ENCODE measurements at regions not wholly inside any gene's neighbourhood (a gene's known extent, or its start where the extent isn't known, plus 50 kb on each side); places are given as distances from the start of the nearest gene placed in this dataset.

DNA sequence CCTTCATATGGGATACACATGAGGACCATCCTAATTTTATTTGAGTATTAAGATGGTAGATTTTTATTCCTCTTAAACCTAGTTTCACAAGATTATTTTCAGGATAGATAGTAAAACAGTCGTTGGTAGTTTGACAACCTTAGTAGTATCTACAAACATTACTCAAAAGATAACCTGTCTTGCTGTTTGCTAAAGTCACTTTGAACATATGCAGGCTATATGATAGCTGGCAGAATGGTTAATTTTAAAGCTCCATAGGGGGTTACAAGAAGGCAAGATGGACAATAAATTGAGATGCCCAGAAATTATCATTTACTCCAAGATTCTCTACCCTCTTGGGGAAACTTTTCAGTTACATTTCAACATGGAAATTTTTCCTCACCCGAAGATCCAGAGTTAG is 525.7 kb downstream of the SOX5 start:
- Histone ChIP-seq H3K27me3 (ENCODE audit: low read length) (no peaks in the 10 kb centered on the region), H3K79me2 (ENCODE audit: insufficient read depth, low read length) (no peaks in the 10 kb centered on the region), H3K9me2 (replicated peaks; ENCODE audit: insufficient read depth, low read length) (no peaks in the 10 kb centered on the region), H3K4me3 (ENCODE audit: insufficient read depth, low read length, poor library complexity, severe bottlenecking) (no peak overlapping the region), H4K20me1 (ENCODE audit: low read depth, low read length) (no peaks in the 10 kb centered on the region), H3K36me3 (ENCODE audit: low read length) (no peaks in the 10 kb centered on the region), H3K9ac (ENCODE audit: low read length) (no peak overlapping the region), H3F3A (ENCODE audit: insufficient read depth) (no peaks in the 10 kb centered on the region), H3K27ac (ENCODE audit: low read depth, low read length) (no peak overlapping the region), H3K9me3 (ENCODE audit: insufficient read depth, low read length) (no peaks in the 10 kb centered on the region), H2AFZ (ENCODE audit: low read depth, low read length, severe bottlenecking) (no peak overlapping the region), H3K4me2 (ENCODE audit: low read depth, low read length, poor library complexity, severe bottlenecking) (no peak overlapping the region)
- TF ChIP-seq EZH2phosphoT487 (conservative IDR thresholded peaks at IDR 0.05; ENCODE audit: low read length) = no peak
- TF ChIP-seq, protein P1, sequence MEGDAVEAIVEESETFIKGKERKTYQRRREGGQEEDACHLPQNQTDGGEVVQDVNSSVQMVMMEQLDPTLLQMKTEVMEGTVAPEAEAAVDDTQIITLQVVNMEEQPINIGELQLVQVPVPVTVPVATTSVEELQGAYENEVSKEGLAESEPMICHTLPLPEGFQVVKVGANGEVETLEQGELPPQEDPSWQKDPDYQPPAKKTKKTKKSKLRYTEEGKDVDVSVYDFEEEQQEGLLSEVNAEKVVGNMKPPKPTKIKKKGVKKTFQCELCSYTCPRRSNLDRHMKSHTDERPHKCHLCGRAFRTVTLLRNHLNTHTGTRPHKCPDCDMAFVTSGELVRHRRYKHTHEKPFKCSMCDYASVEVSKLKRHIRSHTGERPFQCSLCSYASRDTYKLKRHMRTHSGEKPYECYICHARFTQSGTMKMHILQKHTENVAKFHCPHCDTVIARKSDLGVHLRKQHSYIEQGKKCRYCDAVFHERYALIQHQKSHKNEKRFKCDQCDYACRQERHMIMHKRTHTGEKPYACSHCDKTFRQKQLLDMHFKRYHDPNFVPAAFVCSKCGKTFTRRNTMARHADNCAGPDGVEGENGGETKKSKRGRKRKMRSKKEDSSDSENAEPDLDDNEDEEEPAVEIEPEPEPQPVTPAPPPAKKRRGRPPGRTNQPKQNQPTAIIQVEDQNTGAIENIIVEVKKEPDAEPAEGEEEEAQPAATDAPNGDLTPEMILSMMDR (IDR thresholded peaks at IDR 0.05; ENCODE audit: insufficient read depth, low read length, poor library complexity, severe bottlenecking) = no peak

DNA sequence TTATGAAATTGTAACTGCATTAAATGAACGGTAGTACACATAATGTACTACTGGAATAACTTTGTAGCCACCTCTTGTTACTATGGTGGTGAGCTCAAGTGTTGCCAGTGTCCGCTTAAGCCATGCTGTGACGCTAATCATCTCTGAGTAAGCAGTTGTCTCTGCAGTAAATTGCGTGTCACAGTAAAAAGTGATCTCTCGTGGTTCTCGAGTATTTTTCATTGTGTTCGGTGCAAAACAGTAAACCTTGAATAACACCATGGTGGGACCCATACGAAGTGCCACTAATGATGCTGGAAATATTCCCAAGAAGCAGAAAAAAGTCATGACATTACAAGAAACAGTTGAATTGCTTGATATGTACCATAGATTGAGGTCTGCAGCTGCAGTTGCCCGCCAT is 524.8 kb downstream of the SOX5 start:
- Histone ChIP-seq H4K20me1 (ENCODE audit: low read depth, low read length) (no peaks in the 10 kb centered on the region), H3K27me3 (ENCODE audit: low read length) (no peaks in the 10 kb centered on the region), H3K9me2 (replicated peaks; ENCODE audit: insufficient read depth, low read length) (no peaks in the 10 kb centered on the region), H2AFZ (ENCODE audit: low read depth, low read length, severe bottlenecking) (no peak overlapping the region), H3F3A (ENCODE audit: insufficient read depth) (no peaks in the 10 kb centered on the region), H3K36me3 (ENCODE audit: low read length) (no peaks in the 10 kb centered on the region), H3K9ac (ENCODE audit: low read length) (no peak overlapping the region), H3K79me2 (ENCODE audit: insufficient read depth, low read length) (no peaks in the 10 kb centered on the region), H3K9me3 (ENCODE audit: insufficient read depth, low read length) (no peaks in the 10 kb centered on the region), H3K27ac (ENCODE audit: low read depth, low read length) (no peak overlapping the region), H3K4me2 (ENCODE audit: low read depth, low read length, poor library complexity, severe bottlenecking) (no peak overlapping the region), H3K4me3 (ENCODE audit: insufficient read depth, low read length, poor library complexity, severe bottlenecking) (no peak overlapping the region)
- no peak for TF ChIP-seq EZH2phosphoT487 (conservative IDR thresholded peaks at IDR 0.05; ENCODE audit: low read length)
- TF ChIP-seq, protein P1 (IDR thresholded peaks at IDR 0.05; ENCODE audit: insufficient read depth, low read length, poor library complexity, severe bottlenecking) = no peak

DNA sequence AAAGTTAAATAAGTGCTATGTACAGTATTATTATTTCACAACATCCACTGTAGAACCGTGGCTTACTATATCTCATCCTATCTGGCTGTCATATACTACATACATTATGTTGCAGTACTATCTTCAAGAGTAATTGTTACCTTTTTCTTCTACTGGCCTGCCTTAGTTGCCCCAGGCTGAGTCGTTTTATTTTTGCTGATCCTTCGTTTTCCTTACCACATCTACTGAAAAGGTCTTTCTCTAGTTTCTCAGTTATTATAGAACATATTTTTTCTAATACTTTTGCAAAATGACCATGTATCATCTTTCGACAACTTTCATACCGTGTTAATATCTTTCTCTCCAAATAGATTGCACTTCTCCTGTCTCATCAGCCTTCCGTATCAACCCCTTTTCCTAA is 523.1 kb downstream of the SOX5 start:
- no peaks in the 10 kb centered on the region for H3K9me2 ChIP-seq (replicated peaks; ENCODE audit: insufficient read depth, low read length)
- H3K79me2 ChIP-seq (ENCODE audit: insufficient read depth, low read length) = no peaks in the 10 kb centered on the region
- H3K36me3 ChIP-seq (ENCODE audit: low read length) = no peaks in the 10 kb centered on the region
- H3K9ac ChIP-seq (ENCODE audit: low read length) = no peak overlapping the region
- no peak overlapping the region for H3K27ac ChIP-seq (ENCODE audit: low read depth, low read length)
- no peaks in the 10 kb centered on the region for H3K27me3 ChIP-seq (ENCODE audit: low read length)
- H3K9me3 ChIP-seq (ENCODE audit: insufficient read depth, low read length) = no peaks in the 10 kb centered on the region
- no peaks in the 10 kb centered on the region for H3F3A ChIP-seq (ENCODE audit: insufficient read depth)
- H3K4me3 ChIP-seq (ENCODE audit: insufficient read depth, low read length, poor library complexity, severe bottlenecking) = no peak overlapping the region
- TF ChIP-seq EZH2phosphoT487 (conservative IDR thresholded peaks at IDR 0.05; ENCODE audit: low read length) = no peak
- TF ChIP-seq, protein P1 (IDR thresholded peaks at IDR 0.05; ENCODE audit: insufficient read depth, low read length, poor library complexity, severe bottlenecking) = no peak
- H2AFZ ChIP-seq (ENCODE audit: low read depth, low read length, severe bottlenecking) = no peak overlapping the region
- H4K20me1 ChIP-seq (ENCODE audit: low read depth, low read length) = no peaks in the 10 kb centered on the region
- H3K4me2 ChIP-seq (ENCODE audit: low read depth, low read length, poor library complexity, severe bottlenecking) = no peak overlapping the region
